PC-3 (cell line): ENCODE measurements at regions not wholly inside any gene's neighbourhood (a gene's known extent, or its start where the extent isn't known, plus 50 kb on each side); places are given as distances from the start of the nearest gene placed in this dataset.

Experiments
- CTCF ChIP-seq: fragments of 300-600 bp; sonication (generic); conservative IDR thresholded peaks from 2 replicates; pipeline ENCODE4 v1.5.1; 2017; ENCODE audit warnings: antibody characterized with exemption, low read depth, mild to moderate bottlenecking, low read length
- EZH2phosphoT487 ChIP-seq: fragments of 300-600 bp; sonication (generic); IDR thresholded peaks from 2 replicates; pipeline ENCODE4 v1.6.1; 2018; ENCODE audit warnings: mild to moderate bottlenecking, antibody characterized with exemption, low read length, borderline replicate concordance

GRCh38 chr2:160835166-160835565 lies 325.1 kb upstream of the TANK start:
- no peak for TF ChIP-seq CTCF
- no peak for TF ChIP-seq EZH2phosphoT487
